ELR (cell line): ENCODE measurements at regions not wholly inside any gene's neighbourhood (a gene's known extent, or its start where the extent isn't known, plus 50 kb on each side); places are given as distances from the start of the nearest gene placed in this dataset.
"Not testable (repeated sequence)": the region's sequence is repeated elsewhere in the genome, so short reads cannot be mapped to it uniquely, and the experiment has no call there.

Experiments
- DNase-seq: peaks from one replicate; pipeline ENCODE4 v3.0.0-alpha.2; 2015; ENCODE audit warnings: low read depth

DNA sequence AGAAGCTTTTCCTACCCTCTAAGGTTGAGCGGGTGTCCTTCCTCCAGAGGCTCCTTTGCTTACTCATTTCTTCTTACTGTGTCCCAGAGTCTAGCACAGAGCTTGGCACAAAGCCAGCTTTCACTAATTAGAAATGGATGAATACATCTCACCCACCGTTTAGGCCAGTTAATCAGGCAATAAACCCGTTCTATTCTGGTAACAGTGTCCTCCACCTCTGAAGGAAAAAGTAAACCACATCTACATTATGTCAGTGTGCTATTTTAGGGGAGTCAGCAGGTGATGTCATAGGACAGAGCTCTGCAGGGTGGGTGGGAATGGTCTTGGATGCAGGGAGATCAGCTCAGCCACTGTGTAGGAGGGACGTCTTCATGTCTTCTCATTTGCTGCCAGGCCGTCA, 109.2 kb downstream of the OSTF1 start:
- DNase-seq = peak; percentile 15

DNA sequence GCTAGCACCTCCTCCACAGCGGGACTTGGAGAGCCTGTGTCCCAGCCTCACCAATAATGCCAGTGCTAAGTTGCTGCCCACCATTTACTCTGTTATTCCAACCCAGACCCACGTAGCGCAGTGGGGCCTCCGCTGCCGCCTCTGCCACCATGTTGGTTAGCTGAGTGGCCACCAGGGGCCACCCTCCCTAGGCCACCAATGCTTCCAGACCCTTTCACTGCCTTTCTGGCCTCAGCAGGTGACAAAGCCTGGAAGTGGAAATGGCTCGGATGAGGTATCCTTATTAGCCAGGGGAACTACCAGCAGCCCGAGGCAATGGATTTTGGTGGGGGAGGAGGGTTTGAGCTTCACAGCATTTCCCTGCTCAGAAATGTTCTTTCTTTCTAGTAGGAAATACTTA, 110.1 kb downstream of the OSTF1 start:
- no peak for DNase-seq

DNA sequence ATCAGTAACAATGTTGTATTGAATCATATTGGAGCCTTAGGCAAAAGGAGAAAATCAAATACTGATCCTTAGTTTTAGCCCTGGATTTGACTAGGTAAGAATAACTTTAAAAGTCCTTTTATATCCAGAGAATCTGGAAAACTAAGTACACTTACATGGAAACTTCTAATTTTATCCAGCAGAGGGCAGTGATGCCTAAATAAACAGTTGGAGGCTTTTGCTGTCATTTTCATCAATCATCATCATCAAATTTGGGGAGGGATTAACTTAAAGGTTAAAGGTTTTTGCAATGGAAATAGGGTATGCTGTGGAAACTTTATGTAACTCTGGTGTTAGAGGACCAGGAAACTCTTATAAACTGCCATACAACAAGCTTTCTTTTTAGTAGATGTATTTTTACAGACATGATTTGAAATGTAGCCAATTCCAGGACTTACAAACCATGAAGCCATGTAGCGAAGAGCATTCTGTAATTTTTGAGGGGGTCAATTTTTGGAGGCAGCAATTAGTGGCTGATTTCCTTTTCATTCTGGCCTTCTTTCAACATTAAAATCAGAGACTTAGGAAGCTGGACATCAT, 112.7 kb downstream of the OSTF1 start:
- peak; percentile 67 for DNase-seq

DNA sequence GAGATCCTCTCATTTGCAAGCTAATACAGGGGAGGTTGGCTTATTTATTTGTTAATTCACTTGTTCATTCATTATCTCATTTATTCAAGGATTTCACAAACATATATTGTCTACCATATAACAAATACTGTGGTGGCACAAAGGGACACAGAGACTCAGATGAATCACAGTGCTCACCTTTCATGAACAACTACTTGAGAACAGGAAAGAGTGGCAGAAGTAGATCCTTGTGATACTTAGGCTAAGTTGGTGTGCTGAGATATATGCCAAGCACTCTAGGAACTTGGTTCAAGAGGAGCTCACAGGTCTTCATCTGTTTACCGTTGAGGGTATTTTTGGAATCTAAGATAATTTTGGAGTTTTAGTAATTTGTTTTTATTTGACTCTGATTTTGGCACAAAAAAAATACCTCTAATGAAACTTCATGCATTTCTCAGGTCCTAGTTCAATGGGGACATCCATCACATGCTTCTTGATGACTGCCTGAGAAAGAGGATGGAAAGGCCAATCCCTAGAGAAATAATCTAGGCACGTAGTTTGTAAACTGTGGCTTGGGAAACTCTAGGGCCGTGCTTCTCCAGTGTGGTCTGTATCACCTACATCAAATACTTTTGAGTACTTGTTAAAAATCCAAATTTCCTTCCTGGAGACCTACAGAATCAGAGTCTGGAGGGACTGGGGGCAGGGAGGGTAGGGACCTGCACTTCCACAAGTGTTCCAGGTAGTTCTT, 113.3 kb downstream of the OSTF1 start:
- no peak for DNase-seq

DNA sequence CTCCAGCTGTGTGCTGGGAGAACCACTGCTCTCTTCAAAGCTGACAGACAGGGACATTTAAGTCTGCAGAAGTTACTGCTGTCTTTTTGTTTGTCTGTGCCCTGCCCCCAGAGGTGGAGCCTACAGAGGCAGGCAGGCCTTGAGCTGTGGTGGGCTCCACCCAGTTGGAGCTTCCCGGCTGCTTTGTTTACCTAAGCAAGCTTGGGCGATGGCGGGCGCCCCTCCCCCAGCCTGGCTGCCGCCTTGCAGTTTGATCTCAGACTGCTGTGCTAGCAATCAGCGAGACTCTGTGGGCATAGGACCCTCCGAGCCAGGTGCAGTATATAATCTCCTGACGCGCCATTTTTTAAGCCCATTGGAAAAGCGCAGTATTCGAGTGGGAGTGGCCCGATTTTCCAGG, 119.7 kb downstream of the OSTF1 start:
- DNase-seq = not testable (repeated sequence)

DNA sequence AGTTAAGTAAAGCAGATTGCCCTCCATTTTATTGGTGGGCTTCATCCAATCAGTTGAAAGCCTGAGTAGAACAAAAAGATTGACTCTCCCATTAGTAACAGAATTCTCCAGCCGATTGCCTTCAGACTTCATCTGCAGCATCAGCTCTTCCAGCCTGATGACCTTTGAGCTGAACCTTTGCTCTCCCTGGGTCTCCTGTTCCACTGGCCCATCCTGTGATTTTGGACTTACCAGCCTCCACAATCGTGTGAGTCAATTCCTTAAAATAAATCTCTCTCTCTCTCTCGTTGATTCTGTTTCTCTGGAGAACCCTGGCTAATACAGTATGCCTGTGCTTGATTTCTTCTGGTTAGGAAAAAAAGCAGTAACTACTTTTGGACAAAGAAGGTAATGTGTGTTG, 121.9 kb downstream of the OSTF1 start:
- DNase-seq = no peak

DNA sequence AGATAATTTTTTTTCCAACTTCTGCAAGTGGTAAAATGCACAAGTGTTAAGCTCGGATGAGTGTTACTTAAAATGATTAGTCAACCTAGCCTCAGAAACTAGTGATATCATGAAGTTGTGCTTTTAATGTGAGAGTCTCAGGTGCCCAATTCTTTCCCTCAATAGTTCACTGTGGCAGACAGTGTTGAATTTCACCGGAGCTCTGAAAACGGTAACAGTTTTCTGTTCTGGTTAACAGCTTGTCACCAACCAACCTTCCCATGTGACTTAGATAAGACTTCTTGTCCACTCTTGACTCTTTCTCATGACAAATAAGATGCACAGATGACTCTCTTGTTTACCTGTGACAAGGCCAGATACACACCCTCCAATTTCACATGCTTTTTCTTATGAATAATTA, 125.5 kb downstream of the OSTF1 start:
- DNase-seq = no peak

DNA sequence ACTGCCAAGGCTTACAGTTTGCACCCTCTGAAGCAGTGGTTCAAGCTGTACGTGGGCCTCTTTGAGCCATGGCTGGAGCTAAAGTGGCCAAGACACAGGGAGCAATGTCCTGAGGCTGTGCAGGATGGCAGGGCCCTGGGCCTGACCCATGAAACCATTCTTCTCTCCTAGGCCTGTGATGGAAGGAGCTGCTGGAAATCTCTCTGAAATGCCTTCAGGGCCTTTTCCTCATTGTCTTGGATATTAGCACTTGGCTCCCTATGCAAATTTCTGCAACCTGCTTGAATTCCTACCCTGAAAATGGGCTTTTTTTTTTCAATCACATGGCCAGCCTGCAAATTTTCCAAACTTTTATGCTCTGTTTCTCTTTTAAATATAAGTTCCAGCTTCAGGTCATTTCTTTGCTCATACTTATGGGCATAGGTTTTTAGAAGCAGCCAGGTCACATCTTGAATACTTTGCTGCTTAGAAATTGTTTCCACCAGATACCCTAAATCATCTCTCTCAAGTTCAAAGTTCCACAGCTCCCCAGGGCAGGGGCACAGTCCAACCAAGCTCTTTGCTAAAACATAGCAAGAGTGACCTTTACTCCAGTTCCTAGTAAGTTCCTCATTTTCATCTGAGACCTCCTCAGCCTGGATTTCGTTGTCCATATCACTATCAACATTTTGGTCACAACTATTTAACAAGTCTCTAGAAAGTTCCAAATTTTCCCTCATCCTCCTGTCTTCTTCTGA, 138.3 kb downstream of the OSTF1 start:
- no peak for DNase-seq

DNA sequence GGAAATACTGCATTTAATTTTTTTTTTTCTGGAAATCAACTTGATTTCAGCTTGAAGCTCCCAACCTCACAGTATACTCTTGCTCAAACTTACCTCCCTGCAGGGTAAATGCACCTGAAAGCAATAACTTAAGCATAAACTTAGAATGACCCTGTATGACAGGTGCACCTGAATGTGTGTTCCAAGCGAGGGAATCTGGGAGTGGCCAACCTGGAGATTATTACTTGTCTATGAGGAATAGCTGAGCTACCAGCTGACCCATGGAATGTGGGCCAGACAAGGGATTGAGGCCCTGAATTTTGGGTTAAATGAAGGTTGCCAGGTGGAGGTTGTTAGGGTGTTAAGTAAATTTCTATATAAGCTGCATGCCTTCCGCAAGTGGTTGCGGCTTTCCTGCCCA, 140.6 kb downstream of the OSTF1 start:
- no peak for DNase-seq

DNA sequence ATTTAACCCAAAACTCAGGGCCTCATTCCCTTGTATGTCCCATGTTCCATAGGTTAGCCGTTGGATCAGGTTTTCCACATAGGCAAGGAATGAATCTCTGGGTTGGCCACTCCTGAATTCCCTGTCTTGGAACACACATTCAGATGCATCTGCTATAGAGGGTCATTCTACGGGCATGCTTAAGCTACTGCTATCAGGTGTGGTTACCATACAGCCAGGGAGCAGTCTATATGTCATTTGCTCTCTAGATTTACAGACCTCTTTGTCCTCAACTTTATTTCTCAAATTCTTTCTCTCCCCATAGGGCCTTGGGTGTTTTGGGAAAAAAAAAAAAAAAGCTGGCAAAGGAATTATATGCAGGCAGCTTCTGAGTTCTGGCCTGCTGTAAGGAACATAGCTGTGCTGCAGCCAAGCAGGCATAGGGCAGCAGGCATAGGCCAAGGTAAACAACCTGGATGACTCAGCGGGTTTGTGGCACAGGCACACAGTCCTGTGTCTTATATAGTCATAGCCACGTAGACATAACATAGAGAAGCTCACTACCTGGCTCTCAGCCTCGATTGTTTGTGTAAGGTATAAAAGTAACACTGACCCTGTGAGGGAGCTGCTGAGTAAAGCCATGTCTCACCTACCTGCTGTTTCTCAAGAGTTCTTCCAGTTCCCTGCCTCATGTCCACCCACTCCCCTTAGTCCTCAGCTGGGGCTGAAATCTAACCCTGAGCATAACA, 141.5 kb downstream of the OSTF1 start:
- no peak for DNase-seq

DNA sequence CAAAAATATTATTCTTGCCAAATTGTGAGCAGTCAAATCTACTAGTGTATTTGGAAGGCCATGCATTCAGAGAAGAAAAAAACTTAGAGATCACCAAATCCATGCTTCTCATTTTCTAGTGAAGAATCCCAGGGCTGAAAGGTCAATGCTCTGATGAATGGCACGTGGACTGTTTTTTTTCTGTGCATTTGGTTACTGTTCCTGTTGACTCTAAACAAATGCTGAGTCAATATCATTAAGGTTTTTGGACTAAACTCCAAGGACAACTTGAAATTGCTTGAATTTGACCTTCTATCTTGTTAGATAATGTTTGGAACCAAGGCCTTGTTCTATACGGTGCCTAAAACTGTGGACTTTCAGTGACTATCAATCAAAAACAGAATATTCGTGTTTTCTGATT, 142.2 kb downstream of the OSTF1 start:
- no peak for DNase-seq

DNA sequence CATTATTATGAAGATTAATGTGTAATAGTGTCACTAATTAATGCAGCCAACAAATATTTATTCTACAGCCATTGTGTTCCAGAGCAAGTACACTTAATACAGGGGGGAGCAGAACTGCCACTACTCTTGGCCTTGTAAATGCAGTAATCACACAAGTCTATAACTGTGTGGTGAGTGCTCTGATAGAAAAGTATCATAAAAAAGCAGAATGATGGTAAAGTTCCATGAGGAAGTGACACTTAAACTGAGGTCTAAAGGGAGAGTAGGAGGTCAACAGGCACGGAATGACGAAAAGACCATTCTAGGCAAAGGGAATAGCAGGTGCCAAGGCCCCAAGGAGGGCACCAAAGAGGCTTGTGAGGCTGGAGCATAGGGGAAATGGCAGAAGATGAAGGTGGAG, 142.9 kb downstream of the OSTF1 start:
- DNase-seq = no peak

DNA sequence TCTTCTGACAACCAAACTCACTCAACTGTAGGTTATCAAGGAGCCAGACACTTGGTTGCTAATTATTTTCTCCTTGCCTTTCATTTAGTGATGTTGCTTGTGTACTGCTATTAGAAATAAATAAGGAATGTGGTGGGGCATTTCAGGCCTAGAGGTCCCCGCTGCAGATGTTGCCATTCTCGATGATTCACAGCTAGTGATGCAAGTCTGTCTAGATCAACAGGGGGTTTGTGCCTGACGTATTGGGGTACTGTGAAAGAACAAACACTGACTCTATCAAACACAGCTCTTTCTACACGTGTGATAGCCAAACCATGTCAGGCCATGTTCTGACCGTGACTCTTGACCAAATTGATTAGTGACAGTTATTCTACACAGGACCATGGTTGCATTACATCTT, 144.7 kb downstream of the OSTF1 start:
- peak; percentile 30 for DNase-seq

DNA sequence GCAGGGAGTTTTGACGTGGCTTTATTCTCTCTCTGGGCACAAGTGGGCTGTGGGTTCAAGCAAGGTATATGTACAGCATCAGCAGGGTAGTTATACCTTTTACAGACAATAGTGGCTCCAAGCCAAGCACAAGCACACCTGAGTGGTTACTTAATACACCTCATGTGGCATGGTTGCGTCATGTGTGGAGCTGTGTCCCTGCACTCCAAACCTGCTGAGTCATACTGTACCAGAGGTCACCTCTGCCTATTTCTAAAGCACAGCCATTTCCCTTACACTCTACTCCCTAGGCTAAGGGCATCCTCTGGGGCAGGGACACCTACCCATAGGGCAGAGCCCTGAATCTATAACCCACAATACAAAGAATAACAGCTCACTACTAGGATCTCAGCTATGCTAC, 147.3 kb downstream of the OSTF1 start:
- DNase-seq = no peak

DNA sequence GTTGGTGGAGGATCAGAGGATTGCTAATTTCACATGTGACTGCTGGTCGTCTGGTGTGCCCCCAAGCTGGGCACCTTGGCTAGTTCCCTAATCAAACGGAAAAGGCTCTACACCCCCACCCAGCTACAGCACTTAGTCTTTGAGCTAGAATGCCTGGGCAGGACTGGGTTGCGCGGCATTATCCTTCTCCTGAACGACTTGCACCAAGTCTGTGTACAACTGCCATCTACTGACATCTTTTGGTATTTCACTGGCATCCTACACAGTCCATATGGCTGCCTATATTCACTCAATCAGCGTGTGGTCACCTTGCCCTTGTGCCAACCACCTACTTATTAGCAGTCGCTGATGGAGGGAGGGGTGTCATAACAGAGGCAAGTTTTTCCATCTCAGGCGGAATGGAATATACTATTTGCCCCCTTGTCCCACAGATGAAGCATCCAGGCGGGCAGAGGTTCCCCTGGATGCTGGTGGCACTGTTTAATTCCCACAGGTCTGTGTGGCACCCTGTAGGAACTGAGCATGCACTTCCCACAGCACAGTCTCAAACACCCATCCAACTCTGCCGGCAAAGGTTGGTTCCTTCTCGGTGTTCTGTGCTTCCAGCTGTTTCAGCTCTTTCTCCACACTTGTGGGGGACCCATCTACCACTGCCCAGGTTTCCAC, 150.1 kb downstream of the OSTF1 start:
- DNase-seq = peak; percentile 66

DNA sequence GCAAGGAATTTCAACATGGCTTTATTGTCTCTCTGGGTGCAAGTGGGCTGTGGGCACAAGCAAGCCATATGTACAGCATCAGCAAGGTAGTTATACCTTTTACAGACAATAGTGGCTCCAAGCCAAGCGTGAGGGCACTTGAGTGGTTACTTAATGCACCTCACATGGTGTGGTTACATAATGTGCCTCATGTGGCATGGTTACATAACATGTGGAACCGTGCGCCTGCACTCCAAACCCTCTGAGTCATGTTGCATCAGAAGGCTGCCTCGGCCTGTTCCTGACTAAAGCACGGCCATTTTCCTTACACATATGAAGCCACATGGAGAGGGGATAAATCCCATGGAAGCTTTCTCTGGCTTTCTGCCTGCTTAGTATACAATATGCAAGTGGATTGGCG, 150.9 kb downstream of the OSTF1 start:
- DNase-seq = peak; percentile 56

DNA sequence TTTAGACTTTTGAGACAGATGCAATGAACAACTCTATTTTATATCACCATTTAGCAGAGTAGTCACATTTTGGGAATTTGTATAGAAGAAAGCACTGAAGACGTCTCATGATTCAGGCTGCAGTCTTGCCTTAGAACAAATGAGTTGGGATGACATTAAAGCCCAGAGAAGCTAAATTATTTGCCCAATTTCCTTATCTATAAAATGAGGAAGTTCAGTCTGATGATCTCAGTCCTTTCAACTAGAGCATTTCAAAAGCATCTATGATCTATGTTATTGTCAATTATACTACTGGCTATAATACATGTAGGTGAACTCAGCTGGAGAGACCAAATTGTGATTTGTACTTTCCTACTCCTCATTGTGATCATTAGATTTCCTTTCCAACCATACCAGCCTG, 154.1 kb downstream of the OSTF1 start:
- DNase-seq = no peak

DNA sequence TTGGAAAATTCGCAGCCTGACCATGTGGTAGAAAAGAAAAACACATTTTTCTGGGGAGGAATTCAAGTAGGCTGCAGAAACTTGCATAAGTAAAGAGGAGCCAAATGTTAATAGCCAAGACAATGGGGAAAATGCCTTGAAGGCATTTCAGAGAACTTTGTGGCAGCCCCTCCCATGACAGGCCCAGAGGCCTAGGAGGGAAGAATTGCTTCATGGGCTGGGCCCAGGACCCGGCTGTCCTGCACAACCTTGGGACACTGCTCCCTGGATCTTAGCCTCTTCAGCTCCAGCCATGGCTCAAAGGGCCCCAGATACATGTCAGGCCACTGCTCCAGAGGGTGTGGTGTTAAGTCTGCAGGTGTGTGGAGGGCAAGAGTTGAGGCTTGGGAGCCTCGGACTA, 158.6 kb downstream of the OSTF1 start:
- no peak for DNase-seq

DNA sequence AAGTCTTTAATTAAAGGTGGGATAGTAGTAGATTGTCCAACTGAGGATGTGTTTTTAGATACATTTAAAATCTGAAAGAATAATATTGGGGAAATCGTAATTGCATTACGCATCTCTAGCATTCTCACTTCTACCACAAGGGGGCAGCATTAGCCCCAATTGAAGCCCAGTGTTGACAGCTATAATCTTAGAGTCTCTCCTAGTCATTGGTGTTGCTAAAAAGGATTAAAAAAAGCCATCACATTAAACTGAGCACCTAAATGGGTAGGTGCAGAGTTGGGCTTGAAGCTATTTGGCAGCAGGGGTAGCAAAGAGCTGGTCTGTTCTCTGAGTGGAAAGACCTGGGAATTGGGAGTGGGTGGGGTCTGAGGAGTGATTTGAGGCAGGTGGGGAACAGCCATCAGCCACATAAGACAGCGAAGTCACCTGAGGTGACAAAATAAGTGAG, 177.2 kb downstream of the OSTF1 start:
- peak; percentile 59 for DNase-seq

DNA sequence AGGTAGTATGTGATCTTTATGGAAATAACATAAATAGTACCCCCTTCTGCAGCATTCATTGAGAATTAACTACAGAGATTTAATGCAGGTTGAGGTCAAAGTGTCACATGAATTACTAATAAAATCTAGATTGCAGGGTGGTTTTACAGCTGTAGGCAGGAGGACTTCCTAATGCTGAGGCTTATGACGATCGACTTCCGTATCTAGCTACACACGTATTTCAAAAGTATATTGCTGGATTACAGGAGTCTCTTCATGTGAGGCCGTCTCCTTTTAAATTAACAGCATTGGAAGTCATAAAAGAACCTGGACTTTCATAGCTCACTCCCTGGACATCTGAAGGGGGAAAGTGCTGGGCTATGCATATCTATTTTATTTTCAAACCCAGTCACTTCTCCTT, 180.9 kb downstream of the OSTF1 start:
- DNase-seq = no peak

DNA sequence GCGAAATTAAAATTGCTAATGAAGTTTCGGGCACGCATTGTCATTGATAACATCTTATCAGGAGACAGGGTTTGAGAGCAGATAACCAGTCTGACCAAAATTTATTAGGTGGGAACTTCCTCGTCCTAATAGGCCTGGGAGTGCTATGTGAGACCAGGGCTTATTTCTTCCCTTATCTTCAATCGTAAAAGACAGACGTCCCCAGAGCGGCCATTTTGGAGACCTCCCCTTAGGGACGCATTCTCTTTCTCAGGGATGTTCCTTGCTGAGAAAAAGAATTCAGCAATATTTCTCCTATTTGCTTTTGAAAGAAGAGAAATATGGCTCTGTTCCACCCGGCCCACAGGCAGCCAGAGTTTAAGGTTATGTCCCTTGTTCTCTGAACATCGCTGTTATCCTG, 184.7 kb downstream of the OSTF1 start:
- not testable (repeated sequence) for DNase-seq

DNA sequence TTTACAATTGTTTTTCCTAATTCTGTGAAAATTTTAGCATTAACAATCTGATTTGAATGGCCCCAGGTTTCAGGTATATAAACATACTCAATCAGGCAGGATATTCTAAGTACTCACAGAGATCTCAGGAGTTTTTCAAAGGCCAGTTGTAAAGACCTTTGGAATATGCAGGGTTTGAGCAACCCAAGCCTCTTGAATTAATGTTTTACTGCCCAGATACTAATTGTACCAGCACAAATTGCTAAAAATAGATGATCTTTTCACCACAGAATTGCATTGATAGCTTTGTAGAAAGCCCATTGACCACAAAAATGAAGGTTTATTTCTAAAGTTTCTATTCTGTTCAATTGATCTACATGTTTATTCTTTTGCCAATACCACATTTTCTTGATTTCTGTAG, 186.5 kb downstream of the OSTF1 start:
- no peak for DNase-seq
